ENCODE measurements at regions not wholly inside any gene's neighbourhood (a gene's known extent, or its start where the extent isn't known, plus 50 kb on each side); places are given as distances from the start of the nearest gene placed in this dataset.

GRCh38 chr18:49731860-49732311 is 81.4 kb downstream of the ACAA2 start:
- CTCF ChIA-PET = interaction anchor here (2.1 kb wide), 1 partner anchor 14 kb away, joined by 5 read pairs; no protein-coding TSS in a partner anchor
- Histone ChIP-seq H3K36me3 (ENCODE audit: control insufficient read depth, insufficient read depth, low read length) (no peaks in the 10 kb centered on the region), H3K27me3 (ENCODE audit: control insufficient read depth, insufficient read depth, low read length) (no peaks in the 10 kb centered on the region), H3K4me3 (ENCODE audit: low read depth, low read length) (no peak overlapping the region)
- TF ChIP-seq CTCF (IDR thresholded peaks at IDR 0.05; ENCODE audit: insufficient read depth, low read depth, low read length) = no peak
- POLR2A ChIA-PET = no interaction called here
- DNase-seq (ENCODE audit: low read depth) = no peak

- no peak for DNase-seq (ENCODE audit: low read depth)
- no peak for TF ChIP-seq CTCF (IDR thresholded peaks at IDR 0.05; ENCODE audit: insufficient read depth, low read depth, low read length)
- Histone ChIP-seq H3K27me3 (ENCODE audit: control insufficient read depth, insufficient read depth, low read length) (no peaks in the 10 kb centered on the region), H3K36me3 (ENCODE audit: control insufficient read depth, insufficient read depth, low read length) (no peaks in the 10 kb centered on the region), H3K4me3 (ENCODE audit: low read depth, low read length) (no peak overlapping the region)
- ChIA-PET CTCF (interaction anchor here (1.1 to 2.1 kb wide), 2 partner anchors 14 to 127 kb away, joined by 3 to 5 read pairs; no protein-coding TSS in a partner anchor), POLR2A (no interaction called here)
Measured at GRCh38 chr18:49731421-49731841, 81.9 kb downstream of the ACAA2 start.

DNA sequence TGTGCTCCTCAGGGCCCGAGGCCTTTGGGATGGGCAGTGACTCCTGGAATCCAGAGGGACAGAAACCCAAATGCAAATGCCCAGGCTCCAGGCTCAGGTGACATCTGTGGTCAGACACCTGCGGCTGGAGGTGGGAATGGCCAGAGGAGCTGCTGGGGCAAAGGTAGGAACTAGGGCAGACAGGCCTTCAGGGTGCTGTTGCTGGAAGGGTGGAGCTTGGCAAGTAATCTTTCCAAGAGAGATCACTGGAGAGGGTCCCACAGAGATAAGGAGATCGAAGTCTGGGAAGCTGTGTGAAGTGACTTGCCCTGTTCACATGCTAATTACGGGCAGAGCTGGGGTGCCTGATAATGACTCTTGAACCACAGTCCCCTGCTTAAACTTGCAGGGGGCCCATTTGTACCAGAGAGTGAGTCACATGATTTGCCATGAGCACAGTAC is 82.4 kb downstream of the ACAA2 start:
- Histone ChIP-seq H3K4me3 (ENCODE audit: low read depth, low read length) (no peak overlapping the region), H3K36me3 (ENCODE audit: control insufficient read depth, insufficient read depth, low read length) (no peaks in the 10 kb centered on the region), H3K27me3 (ENCODE audit: control insufficient read depth, insufficient read depth, low read length) (no peaks in the 10 kb centered on the region)
- no peak for TF ChIP-seq CTCF (IDR thresholded peaks at IDR 0.05; ENCODE audit: insufficient read depth, low read depth, low read length)
- no peak for DNase-seq (ENCODE audit: low read depth)
- ChIA-PET POLR2A (no interaction called here), CTCF (interaction anchor here (1.1 to 2.3 kb wide), 2 partner anchors 127 to 172 kb away, joined by 3 to 7 read pairs; no protein-coding TSS in a partner anchor)

GRCh38 chr18:49728542-49728941 is 84.8 kb downstream of the ACAA2 start:
- Histone ChIP-seq H3K36me3 (ENCODE audit: control insufficient read depth, insufficient read depth, low read length) (no peaks in the 10 kb centered on the region), H3K4me3 (ENCODE audit: low read depth, low read length) (no peak overlapping the region), H3K27me3 (ENCODE audit: control insufficient read depth, insufficient read depth, low read length) (no peaks in the 10 kb centered on the region)
- TF ChIP-seq CTCF (IDR thresholded peaks at IDR 0.05; ENCODE audit: insufficient read depth, low read depth, low read length) = peak; percentile 51
- CTCF ChIA-PET = interaction anchor here (1.2 to 1.4 kb wide), 4 partner anchors 10 to 130 kb away, joined by 3 to 5 read pairs (median 5); no protein-coding TSS in a partner anchor
- POLR2A ChIA-PET = no interaction called here
- no peak for DNase-seq (ENCODE audit: low read depth)

GRCh38 chr18:49727816-49728215 is 85.5 kb downstream of the ACAA2 start:
- no peak overlapping the region for H3K4me3 ChIP-seq (ENCODE audit: low read depth, low read length)
- POLR2A ChIA-PET = no interaction called here
- H3K36me3 ChIP-seq (ENCODE audit: control insufficient read depth, insufficient read depth, low read length) = no peaks in the 10 kb centered on the region
- TF ChIP-seq CTCF (IDR thresholded peaks at IDR 0.05; ENCODE audit: insufficient read depth, low read depth, low read length) = no peak
- H3K27me3 ChIP-seq (ENCODE audit: control insufficient read depth, insufficient read depth, low read length) = no peaks in the 10 kb centered on the region
- CTCF ChIA-PET = interaction anchor here (0.5 to 2.7 kb wide), 3 partner anchors 8 to 167 kb away, joined by 3 to 8 read pairs (median 7); no protein-coding TSS in a partner anchor
- no peak for DNase-seq (ENCODE audit: low read depth)

All from BJ (cell line).